ENCODE measurements at regions not wholly inside any gene's neighbourhood (a gene's known extent, or its start where the extent isn't known, plus 50 kb on each side); places are given as distances from the start of the nearest gene placed in this dataset.

DNA sequence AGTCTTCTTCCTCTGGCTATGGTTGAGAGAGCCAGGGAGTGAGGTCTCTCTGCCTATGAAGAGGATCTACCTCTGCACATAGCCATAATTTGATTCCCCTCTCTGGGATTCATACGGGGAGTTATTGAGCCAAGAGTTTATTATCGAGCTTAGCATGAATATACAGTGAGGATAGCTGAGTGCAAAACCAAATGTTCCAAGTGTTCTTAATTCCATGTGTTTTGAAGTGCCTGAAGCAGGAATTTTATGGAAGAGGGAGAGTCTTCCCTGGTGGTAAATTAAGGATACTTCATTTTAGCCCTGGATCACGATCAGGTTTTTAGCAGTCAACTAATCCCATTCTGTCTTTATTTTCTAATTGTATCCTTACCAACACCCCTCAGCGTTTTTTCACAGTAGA is 270.6 kb downstream of the C1D start:
- TF ChIP-seq, protein P1, sequence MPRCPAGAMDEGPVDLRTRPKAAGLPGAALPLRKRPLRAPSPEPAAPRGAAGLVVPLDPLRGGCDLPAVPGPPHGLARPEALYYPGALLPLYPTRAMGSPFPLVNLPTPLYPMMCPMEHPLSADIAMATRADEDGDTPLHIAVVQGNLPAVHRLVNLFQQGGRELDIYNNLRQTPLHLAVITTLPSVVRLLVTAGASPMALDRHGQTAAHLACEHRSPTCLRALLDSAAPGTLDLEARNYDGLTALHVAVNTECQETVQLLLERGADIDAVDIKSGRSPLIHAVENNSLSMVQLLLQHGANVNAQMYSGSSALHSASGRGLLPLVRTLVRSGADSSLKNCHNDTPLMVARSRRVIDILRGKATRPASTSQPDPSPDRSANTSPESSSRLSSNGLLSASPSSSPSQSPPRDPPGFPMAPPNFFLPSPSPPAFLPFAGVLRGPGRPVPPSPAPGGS (IDR thresholded peaks at IDR 0.05; ENCODE audit: borderline replicate concordance, insufficient read depth, low read depth, low read length, poor library complexity, severe bottlenecking): no peak
- TF ChIP-seq ZSCAN29 (IDR thresholded peaks at IDR 0.05) (no peak), MYC (IDR thresholded peaks at IDR 0.05; ENCODE audit: insufficient read depth, insufficient read length, insufficient replicate concordance, low read length, severe bottlenecking) (no peak), EGR1 (IDR thresholded peaks at IDR 0.05; ENCODE audit: borderline replicate concordance in 1 of 2, low read depth in 2 of 2, low read length in 2 of 2) (no peak), CTCF (IDR thresholded peaks at IDR 0.05 in 2 of 3, conservative IDR thresholded peaks at IDR 0.05 in 1 of 3; ENCODE audit: control insufficient read depth in 2 of 3, extremely low read depth in 1 of 3, insufficient read depth in 1 of 3, low read depth in 3 of 3, low read length in 3 of 3) (no peak), BMI1 (IDR thresholded peaks at IDR 0.05; ENCODE audit: borderline replicate concordance) (no peak), EZH2 (IDR thresholded peaks at IDR 0.05; ENCODE audit: borderline replicate concordance, control insufficient read depth, low read depth, low read length) (no peak), RAD21 (IDR thresholded peaks at IDR 0.05; ENCODE audit: insufficient read depth, low read depth, low read length) (no peak), RCOR1 (conservative IDR thresholded peaks at IDR 0.05; ENCODE audit: low read depth, low read length) (no peak), KDM1A (IDR thresholded peaks at IDR 0.05; ENCODE audit: borderline replicate concordance) (no peak), NBN (IDR thresholded peaks at IDR 0.05) (no peak)
- TF ChIP-seq, protein P2, sequence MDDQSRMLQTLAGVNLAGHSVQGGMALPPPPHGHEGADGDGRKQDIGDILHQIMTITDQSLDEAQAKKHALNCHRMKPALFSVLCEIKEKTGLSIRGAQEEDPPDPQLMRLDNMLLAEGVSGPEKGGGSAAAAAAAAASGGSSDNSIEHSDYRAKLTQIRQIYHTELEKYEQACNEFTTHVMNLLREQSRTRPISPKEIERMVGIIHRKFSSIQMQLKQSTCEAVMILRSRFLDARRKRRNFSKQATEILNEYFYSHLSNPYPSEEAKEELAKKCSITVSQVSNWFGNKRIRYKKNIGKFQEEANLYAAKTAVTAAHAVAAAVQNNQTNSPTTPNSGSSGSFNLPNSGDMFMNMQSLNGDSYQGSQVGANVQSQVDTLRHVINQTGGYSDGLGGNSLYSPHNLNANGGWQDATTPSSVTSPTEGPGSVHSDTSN (IDR thresholded peaks at IDR 0.05; ENCODE audit: insufficient replicate concordance, low read depth, low read length): no peak

All from GM12878 (cell line).